ENCODE measurements at regions not wholly inside any gene's neighbourhood (a gene's known extent, or its start where the extent isn't known, plus 50 kb on each side); places are given as distances from the start of the nearest gene placed in this dataset.

DNA sequence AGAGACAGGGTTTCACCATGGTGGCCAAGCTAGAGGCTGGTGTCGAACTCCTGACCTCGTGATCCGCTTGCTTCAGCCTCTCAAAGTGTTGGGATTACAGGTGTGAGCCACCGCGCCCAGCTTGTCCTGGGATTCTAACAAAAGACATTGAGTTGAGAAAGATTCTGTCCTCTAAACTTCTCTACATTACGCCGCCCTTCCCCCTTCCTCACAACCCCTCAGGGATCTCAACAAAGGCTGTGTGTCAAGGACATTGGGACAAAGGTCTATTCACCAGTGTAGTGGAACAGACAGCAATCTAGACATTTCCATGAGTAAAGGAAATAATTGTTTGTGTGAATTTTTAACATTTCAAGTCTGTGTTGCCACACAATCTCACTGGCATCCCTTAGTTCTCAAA lies 68.8 kb upstream of the KIF5B start:
- no peak overlapping the region for H3K4me3 ChIP-seq (ENCODE audit: low read depth, low read length)
- TF ChIP-seq, protein P1, sequence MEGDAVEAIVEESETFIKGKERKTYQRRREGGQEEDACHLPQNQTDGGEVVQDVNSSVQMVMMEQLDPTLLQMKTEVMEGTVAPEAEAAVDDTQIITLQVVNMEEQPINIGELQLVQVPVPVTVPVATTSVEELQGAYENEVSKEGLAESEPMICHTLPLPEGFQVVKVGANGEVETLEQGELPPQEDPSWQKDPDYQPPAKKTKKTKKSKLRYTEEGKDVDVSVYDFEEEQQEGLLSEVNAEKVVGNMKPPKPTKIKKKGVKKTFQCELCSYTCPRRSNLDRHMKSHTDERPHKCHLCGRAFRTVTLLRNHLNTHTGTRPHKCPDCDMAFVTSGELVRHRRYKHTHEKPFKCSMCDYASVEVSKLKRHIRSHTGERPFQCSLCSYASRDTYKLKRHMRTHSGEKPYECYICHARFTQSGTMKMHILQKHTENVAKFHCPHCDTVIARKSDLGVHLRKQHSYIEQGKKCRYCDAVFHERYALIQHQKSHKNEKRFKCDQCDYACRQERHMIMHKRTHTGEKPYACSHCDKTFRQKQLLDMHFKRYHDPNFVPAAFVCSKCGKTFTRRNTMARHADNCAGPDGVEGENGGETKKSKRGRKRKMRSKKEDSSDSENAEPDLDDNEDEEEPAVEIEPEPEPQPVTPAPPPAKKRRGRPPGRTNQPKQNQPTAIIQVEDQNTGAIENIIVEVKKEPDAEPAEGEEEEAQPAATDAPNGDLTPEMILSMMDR (IDR thresholded peaks at IDR 0.05; ENCODE audit: borderline replicate concordance, insufficient read depth, low read depth, low read length) = no peak

DNA sequence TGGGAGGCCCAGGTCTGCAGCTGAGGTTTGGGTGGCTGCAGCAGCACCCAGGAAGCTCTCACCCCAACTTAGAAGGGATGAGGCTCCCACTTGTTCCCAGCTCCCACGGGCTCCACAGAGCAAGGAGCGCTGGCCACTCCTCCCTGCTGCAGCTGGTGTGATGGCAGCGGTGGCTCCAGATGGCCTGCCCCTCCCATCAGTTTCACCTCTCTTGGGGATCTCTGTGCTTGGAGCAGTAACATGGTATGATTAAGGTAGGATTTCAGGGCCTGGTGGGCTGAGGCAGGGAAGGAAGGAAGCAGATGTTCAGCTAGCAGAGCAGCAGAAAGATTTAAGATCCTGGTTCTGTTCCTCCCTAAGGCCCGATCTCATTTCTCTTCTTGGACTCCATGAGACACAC lies 66.8 kb upstream of the KIF5B start:
- H3K4me3 ChIP-seq (ENCODE audit: low read depth, low read length) = no peak overlapping the region
- TF ChIP-seq, protein P1 (IDR thresholded peaks at IDR 0.05; ENCODE audit: borderline replicate concordance, insufficient read depth, low read depth, low read length) = no peak

DNA sequence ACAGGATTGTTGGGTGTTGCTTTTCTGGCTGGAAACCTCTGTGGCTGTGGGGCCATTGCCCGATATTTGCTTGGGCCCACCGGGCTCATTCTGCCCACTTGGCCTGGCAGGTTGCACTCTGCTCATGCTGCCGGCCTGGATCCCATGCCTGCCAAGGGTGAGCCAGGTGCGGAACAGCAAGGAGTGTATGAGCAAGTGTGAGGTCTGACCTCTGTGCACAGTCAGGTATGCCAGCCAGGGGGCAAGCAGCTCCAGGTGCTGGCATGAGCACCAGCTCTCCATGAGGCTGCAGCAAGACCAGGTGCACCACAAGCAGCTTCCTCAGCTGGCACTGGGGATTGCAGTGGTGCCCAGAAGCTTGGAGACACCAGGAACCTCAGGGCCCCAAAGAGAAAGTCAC lies 65.4 kb upstream of the KIF5B start:
- H3K4me3 ChIP-seq (ENCODE audit: low read depth, low read length) = no peak overlapping the region
- TF ChIP-seq, protein P1 (IDR thresholded peaks at IDR 0.05; ENCODE audit: borderline replicate concordance, insufficient read depth, low read depth, low read length) = no peak

DNA sequence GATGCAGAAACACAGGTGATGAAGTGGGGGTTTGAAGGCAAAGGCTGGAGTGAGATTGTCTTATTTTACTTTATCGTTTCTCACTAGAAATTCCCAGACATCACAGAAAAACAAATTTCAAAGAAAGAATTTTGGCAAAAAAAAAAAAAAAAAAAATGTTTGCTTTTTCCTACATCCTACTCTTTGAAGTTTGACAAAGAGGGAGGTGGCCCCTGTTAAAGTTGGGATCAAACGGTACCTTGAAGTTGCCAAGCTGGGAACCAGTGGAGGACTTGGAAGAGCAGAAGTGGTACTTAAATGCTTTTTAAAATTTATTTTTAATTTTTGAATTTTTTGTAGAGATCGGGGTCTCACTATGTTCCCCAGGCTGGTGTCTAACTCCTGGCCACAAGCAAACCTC lies 63.9 kb upstream of the KIF5B start:
- TF ChIP-seq, protein P1 (IDR thresholded peaks at IDR 0.05; ENCODE audit: borderline replicate concordance, insufficient read depth, low read depth, low read length) = no peak
- H3K4me3 ChIP-seq (ENCODE audit: low read depth, low read length) = no peak overlapping the region

DNA sequence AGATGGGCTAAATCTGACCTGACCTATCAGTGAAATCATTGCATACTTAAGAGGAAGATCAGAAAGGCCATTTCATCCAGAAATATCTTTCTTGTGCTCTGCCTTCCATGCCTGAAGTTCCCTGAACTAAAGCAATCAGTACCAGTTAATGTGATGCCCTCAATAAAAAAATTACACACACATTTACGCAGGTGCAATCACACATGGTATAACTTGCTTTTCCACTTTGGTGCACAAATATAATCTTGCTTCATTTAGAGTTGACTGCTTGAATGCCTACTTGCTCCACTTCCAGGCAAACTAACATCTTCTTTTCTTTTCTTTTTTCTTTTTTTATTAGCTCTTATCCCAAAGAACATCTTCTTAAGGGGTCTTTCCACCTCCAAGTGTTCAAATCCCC lies 58.3 kb upstream of the KIF5B start:
- no peak overlapping the region for H3K4me3 ChIP-seq (ENCODE audit: low read depth, low read length)
- TF ChIP-seq, protein P1 (IDR thresholded peaks at IDR 0.05; ENCODE audit: borderline replicate concordance, insufficient read depth, low read depth, low read length) = no peak

DNA sequence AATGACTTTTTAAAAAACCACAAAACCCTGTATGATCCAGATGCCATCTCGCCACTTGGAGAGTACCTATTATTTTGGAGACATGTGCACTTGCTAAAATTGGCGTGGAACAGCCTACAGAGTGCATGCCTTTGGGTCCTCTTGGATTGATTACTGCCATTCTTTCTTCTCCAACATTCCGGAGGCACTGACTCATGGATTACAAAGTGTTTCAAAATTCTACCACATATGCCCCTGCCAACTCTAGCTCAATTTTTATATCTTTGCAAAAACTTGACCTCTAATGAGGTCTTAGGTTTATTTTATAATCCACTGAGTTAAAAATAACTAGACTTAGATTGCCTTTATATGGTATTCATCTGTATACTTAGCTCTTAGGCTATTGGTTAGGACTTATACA lies 55.8 kb upstream of the KIF5B start:
- H3K4me3 ChIP-seq (ENCODE audit: low read depth, low read length) = no peak overlapping the region
- TF ChIP-seq, protein P1 (IDR thresholded peaks at IDR 0.05; ENCODE audit: borderline replicate concordance, insufficient read depth, low read depth, low read length) = no peak

DNA sequence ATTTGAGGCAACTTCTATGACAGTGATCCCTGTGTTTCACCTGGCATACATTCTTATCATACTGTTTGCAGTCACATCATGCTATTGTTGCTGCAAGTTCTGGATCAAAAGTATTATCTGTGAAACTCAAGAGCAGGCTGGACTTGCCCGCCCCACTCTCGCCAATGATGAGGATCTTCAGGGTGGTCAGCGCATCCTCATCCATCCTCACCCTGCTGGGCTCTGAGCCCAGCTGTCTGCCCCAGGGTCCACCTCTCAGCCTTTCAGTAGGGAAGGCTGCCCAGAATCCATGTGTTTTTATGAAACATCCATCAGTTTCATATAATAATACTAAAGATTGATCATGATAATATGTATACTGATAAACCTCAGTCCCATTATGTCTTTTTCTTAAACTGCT lies 55.4 kb upstream of the KIF5B start:
- TF ChIP-seq, protein P1 (IDR thresholded peaks at IDR 0.05; ENCODE audit: borderline replicate concordance, insufficient read depth, low read depth, low read length) = no peak
- H3K4me3 ChIP-seq (ENCODE audit: low read depth, low read length) = no peak overlapping the region

All from GM12875 (cell line).